ENCODE measurements at regions not wholly inside any gene's neighbourhood (a gene's known extent, or its start where the extent isn't known, plus 50 kb on each side); places are given as distances from the start of the nearest gene placed in this dataset.

DNA sequence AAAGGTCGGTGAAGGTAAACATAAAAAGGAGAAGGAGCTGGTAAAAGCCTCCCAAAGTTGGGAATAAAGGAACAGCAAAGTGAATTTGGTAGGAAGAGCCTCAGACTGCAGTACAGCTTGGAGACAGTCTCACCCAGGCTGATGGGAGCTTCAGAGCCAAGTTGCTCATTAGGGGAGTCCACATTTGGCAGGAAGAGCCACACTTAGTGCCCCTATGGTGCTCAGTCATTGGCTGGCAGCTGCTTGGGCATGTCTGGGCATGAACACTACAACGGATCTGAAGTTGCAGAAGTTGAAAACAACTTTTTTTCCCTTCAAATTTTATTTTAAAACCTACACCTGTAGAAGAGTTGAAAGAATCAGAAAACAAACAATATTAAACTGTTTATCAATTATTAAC, 2497.3 kb downstream of the ARAP2 start:
- TF ChIP-seq, protein P1, sequence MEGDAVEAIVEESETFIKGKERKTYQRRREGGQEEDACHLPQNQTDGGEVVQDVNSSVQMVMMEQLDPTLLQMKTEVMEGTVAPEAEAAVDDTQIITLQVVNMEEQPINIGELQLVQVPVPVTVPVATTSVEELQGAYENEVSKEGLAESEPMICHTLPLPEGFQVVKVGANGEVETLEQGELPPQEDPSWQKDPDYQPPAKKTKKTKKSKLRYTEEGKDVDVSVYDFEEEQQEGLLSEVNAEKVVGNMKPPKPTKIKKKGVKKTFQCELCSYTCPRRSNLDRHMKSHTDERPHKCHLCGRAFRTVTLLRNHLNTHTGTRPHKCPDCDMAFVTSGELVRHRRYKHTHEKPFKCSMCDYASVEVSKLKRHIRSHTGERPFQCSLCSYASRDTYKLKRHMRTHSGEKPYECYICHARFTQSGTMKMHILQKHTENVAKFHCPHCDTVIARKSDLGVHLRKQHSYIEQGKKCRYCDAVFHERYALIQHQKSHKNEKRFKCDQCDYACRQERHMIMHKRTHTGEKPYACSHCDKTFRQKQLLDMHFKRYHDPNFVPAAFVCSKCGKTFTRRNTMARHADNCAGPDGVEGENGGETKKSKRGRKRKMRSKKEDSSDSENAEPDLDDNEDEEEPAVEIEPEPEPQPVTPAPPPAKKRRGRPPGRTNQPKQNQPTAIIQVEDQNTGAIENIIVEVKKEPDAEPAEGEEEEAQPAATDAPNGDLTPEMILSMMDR (IDR thresholded peaks at IDR 0.05), result no peak
- TF ChIP-seq EP300 (IDR thresholded peaks at IDR 0.05), result no peak
- no peak for TF ChIP-seq POLR2A (IDR thresholded peaks at IDR 0.05)
- TF ChIP-seq POLR2AphosphoS5 (IDR thresholded peaks at IDR 0.05), result no peak
